OCI-LY3 (cell line): ENCODE measurements at regions not wholly inside any gene's neighbourhood (a gene's known extent, or its start where the extent isn't known, plus 50 kb on each side); places are given as distances from the start of the nearest gene placed in this dataset.

Experiments
- H2AFZ ChIP-seq: fragments of 200-600, 300-600 bp; shearing (Covaris generic); 2 replicates; pipeline ENCODE4 v1.6.0; 2014; ENCODE audit warnings: antibody characterized with exemption, low read depth, low read length
- H3K27ac ChIP-seq: fragments of 200-600, 300-600 bp; sonication (generic); 2 replicates; pipeline ENCODE4 v1.5.1; 2014; ENCODE audit warnings: mild to moderate bottlenecking, low read length, moderate library complexity, mixed read lengths
- H3K27me3 ChIP-seq: fragments of 200-600, 300-600 bp; sonication (generic); 2 replicates; pipeline ENCODE4 v1.6.1; 2014; ENCODE audit warnings: low read depth, low read length, mixed read lengths
- H3K36me3 ChIP-seq: fragments of 200-600, 300-600 bp; sonication (generic); replicated peaks from 2 replicates; pipeline ENCODE3; 2014; ENCODE audit warnings: low read depth, low read length, mixed read lengths
- H3K4me1 ChIP-seq: fragments of 300-600, 200-600 bp; sonication (generic); 2 replicates; pipeline ENCODE4 v1.6.1; 2014; ENCODE audit warnings: low read length, mixed read lengths
- H3K4me2 ChIP-seq: fragments of 200-600, 300-600 bp; sonication (generic); 2 replicates; pipeline ENCODE4 v1.6.1; 2014; ENCODE audit warnings: low read length, mixed read lengths
- H3K4me3 ChIP-seq: fragments of 300-600, 200-600 bp; sonication (generic); 2 replicates; pipeline ENCODE4 v1.5.1; 2014; ENCODE audit warnings: antibody characterized with exemption, mild to moderate bottlenecking, low read length, moderate library complexity
- H3K79me2 ChIP-seq: fragments of 300-600, 200-600 bp; shearing (Covaris generic); 2 replicates; pipeline ENCODE4 v1.6.1; 2014; ENCODE audit warnings: mild to moderate bottlenecking, low read length, mixed read lengths
- H3K9ac ChIP-seq: fragments of 300-600, 200-600 bp; shearing (Covaris generic); 2 replicates; pipeline ENCODE4 v1.6.0; 2014; ENCODE audit warnings: mild to moderate bottlenecking, low read length, moderate library complexity
- H3K9me3 ChIP-seq: fragments of 200-600, 300-600 bp; shearing (Covaris generic); 2 replicates; pipeline ENCODE4 v1.6.1; 2014; ENCODE audit warnings: low read length, mixed read lengths; ENCODE audit not compliant: insufficient read depth
- H4K20me1 ChIP-seq: fragments of 200-600, 300-600 bp; sonication (generic); 2 replicates; pipeline ENCODE4 v1.6.1; 2016; ENCODE audit warnings: low read length, mixed read lengths; ENCODE audit not compliant: insufficient read depth
- CTCF ChIP-seq: fragments of 200-600, 300-600 bp; sonication (generic); IDR thresholded peaks from 2 replicates; pipeline ENCODE4 v1.5.1; 2014; ENCODE audit warnings: antibody characterized with exemption, low read length, low read depth
- EZH2phosphoT487 ChIP-seq: fragments of 200-600 bp; shearing (Covaris generic); IDR thresholded peaks from 2 replicates; pipeline ENCODE4 v1.6.1; 2018; ENCODE audit warnings: antibody characterized with exemption, mixed run types, low read depth

GRCh38 chr9:82091610-82092009 lies 103.0 kb downstream of the SPATA31D1 start:
- Histone ChIP-seq H3K27me3 (no peaks in the 10 kb centered on the region), H3K9ac (peak overlapping the region; percentile 11; the same call in 1 of the 2 replicates), H3K4me1 (peaks cover 34% of the 10 kb centered on the region), H3K79me2 (no peaks in the 10 kb centered on the region), H3K27ac (no peak overlapping the region), H3K36me3 (no peaks in the 10 kb centered on the region), H3K9me3 (no peaks in the 10 kb centered on the region), H3K4me2 (peak overlapping the region; percentile 71), H4K20me1 (no peaks in the 10 kb centered on the region), H3K4me3 (peak overlapping the region; percentile 33), H2AFZ (peak overlapping the region; percentile 8; the same call in 1 of the 2 replicates)
- no peak for TF ChIP-seq EZH2phosphoT487
- TF ChIP-seq CTCF = no peak

- H3K27me3 ChIP-seq = no peaks in the 10 kb centered on the region
- H3K9ac ChIP-seq = no peak overlapping the region
- no peaks in the 10 kb centered on the region for H4K20me1 ChIP-seq
- 0 out of 2 replicates have a peak, but pooled peaks cover 3% of the 10 kb centered on the region for H3K4me1 ChIP-seq
- H3K79me2 ChIP-seq = no peaks in the 10 kb centered on the region
- no peaks in the 10 kb centered on the region for H3K9me3 ChIP-seq
- TF ChIP-seq CTCF (peak; percentile 60), EZH2phosphoT487 (no peak)
- no peak overlapping the region for H3K4me3 ChIP-seq
- H3K27ac ChIP-seq = no peak overlapping the region
- no peak overlapping the region for H3K4me2 ChIP-seq
- H2AFZ ChIP-seq = no peak overlapping the region
- H3K36me3 ChIP-seq = no peaks in the 10 kb centered on the region
These were observed 112.9 kb downstream of the SPATA31D1 start for GRCh38 chr9:82101475-82101874.

GRCh38 chr9:82104252-82104651 lies 115.7 kb downstream of the SPATA31D1 start:
- no peak overlapping the region for H3K4me2 ChIP-seq
- TF ChIP-seq CTCF = no peak
- TF ChIP-seq EZH2phosphoT487 = no peak

GRCh38 chr9:82105729-82106128 lies 117.2 kb downstream of the SPATA31D1 start:
- 0 out of 2 replicates have a peak, but pooled peaks cover 3% of the 10 kb centered on the region for H3K4me1 ChIP-seq
- no peaks in the 10 kb centered on the region for H3K79me2 ChIP-seq
- H3K27ac ChIP-seq = no peak overlapping the region
- TF ChIP-seq EZH2phosphoT487 (no peak), CTCF (peak; percentile 50)
- H4K20me1 ChIP-seq = no peaks in the 10 kb centered on the region
- no peaks in the 10 kb centered on the region for H3K36me3 ChIP-seq
- no peaks in the 10 kb centered on the region for H3K9me3 ChIP-seq
- H2AFZ ChIP-seq = no peak overlapping the region
- H3K4me3 ChIP-seq = no peak overlapping the region
- H3K9ac ChIP-seq = no peak overlapping the region
- no peaks in the 10 kb centered on the region for H3K27me3 ChIP-seq
- H3K4me2 ChIP-seq = no peak overlapping the region

More at GRCh38 chr9:82104252-82104651, 115.7 kb downstream of the SPATA31D1 start:
- no peaks in the 10 kb centered on the region for H3K36me3 ChIP-seq
- H3K4me1 ChIP-seq = 0 out of 2 replicates have a peak, but pooled peaks cover 3% of the 10 kb centered on the region
- no peak overlapping the region for H3K9ac ChIP-seq
- no peaks in the 10 kb centered on the region for H4K20me1 ChIP-seq
- no peak overlapping the region for H2AFZ ChIP-seq
- H3K27ac ChIP-seq = no peak overlapping the region
- H3K79me2 ChIP-seq = no peaks in the 10 kb centered on the region
- no peak overlapping the region for H3K4me3 ChIP-seq
- H3K9me3 ChIP-seq = no peaks in the 10 kb centered on the region
- H3K27me3 ChIP-seq = no peaks in the 10 kb centered on the region
